GM13976 (cell line): ENCODE measurements at regions not wholly inside any gene's neighbourhood (a gene's known extent, or its start where the extent isn't known, plus 50 kb on each side); places are given as distances from the start of the nearest gene placed in this dataset.

Experiments
- DNase-seq: peaks from one replicate; pipeline ENCODE4 v3.0.0; 2012; ENCODE audit warnings: low spot score
- CTCF ChIP-seq: IDR thresholded peaks from 2 replicates; pipeline ENCODE4 v1.5.1; 2012; ENCODE audit warnings: borderline replicate concordance, mild to moderate bottlenecking; ENCODE audit not compliant: insufficient read depth; ENCODE audit errors: extremely low read depth, missing control alignments, control extremely low read depth
- in situ Hi-C: fragments of 300-500 bp; cut with MboI; formaldehyde crosslinking; loops from one replicate; pipeline ENCODE4 v1.12.0; 2022; ENCODE audit warnings: low sequenced_read_pairs, mixed read lengths, inconsistent platforms; ENCODE audit not compliant: unreplicated experiment

GRCh38 chr9:119114681-119115080 lies 254.6 kb downstream of the BRINP1 start:
- in situ Hi-C loops, result no loop called here
- TF ChIP-seq CTCF, result no peak
- no peak for DNase-seq
